Mesendoderm (in vitro differentiated cells): ENCODE measurements at regions not wholly inside any gene's neighbourhood (a gene's known extent, or its start where the extent isn't known, plus 50 kb on each side); places are given as distances from the start of the nearest gene placed in this dataset.

Source experiments
- DNase-seq: peaks from one replicate; pipeline ENCODE4 v3.0.0; 2013
- H2AK5ac ChIP-seq: 2 replicates; pipeline ENCODE4 v1.6.1; 2013; ENCODE audit warnings: low read length, inconsistent platforms
- H2BK120ac ChIP-seq: 2 replicates; pipeline ENCODE4 v1.6.1; 2013; ENCODE audit warnings: low read depth, mild to moderate bottlenecking, low read length, moderate library complexity, mixed read lengths
- H2BK15ac ChIP-seq: replicated peaks from 2 replicates; pipeline ENCODE4 v1.6.1; 2013; ENCODE audit warnings: low read depth, mild to moderate bottlenecking, moderate library complexity
- H2BK5ac ChIP-seq: 2 replicates; pipeline ENCODE4 v1.6.1; 2013; ENCODE audit warnings: low read length, inconsistent platforms
- H3K18ac ChIP-seq: 2 replicates; pipeline ENCODE4 v1.6.1; 2013; ENCODE audit warnings: mild to moderate bottlenecking, low read length, mixed read lengths
- H3K23ac ChIP-seq: one replicate; pipeline ENCODE4 v1.6.1; 2013; ENCODE audit warnings: low read length
- H3K27ac ChIP-seq: 2 replicates; pipeline ENCODE4 v1.5.1; 2013; ENCODE audit warnings: low read depth, mild to moderate bottlenecking, inconsistent platforms, low read length, moderate library complexity
- H3K27me3 ChIP-seq: 2 replicates; pipeline ENCODE4 v1.6.1; 2013; ENCODE audit warnings: low read length, control low read depth, mild to moderate bottlenecking, inconsistent platforms; ENCODE audit not compliant: insufficient read depth, poor library complexity
- H3K36me3 ChIP-seq: 2 replicates; pipeline ENCODE4 v1.6.1; 2013; ENCODE audit warnings: low read length, inconsistent platforms; ENCODE audit not compliant: control insufficient read depth, insufficient read depth
- H3K4ac ChIP-seq: one replicate; pipeline ENCODE4 v1.6.1; 2013; ENCODE audit warnings: low read depth, mild to moderate bottlenecking, low read length, moderate library complexity
- H3K4me1 ChIP-seq: 2 replicates; pipeline ENCODE4 v1.6.1; 2013; ENCODE audit warnings: low read depth, low read length, inconsistent platforms; ENCODE audit not compliant: control insufficient read depth
- H3K4me2 ChIP-seq: 2 replicates; pipeline ENCODE4 v1.6.1; 2013; ENCODE audit warnings: low read length
- H3K4me3 ChIP-seq: 2 replicates; pipeline ENCODE4 v1.5.1; 2013; ENCODE audit warnings: mild to moderate bottlenecking, low read length
- H3K56ac ChIP-seq: one replicate; pipeline ENCODE4 v1.6.1; 2013; ENCODE audit warnings: low read length
- H3K79me1 ChIP-seq: 2 replicates; pipeline ENCODE4 v1.6.1; 2013; ENCODE audit warnings: low read length, inconsistent platforms
- H3K79me2 ChIP-seq: 2 replicates; pipeline ENCODE4 v1.6.1; 2013; ENCODE audit warnings: mild to moderate bottlenecking, low read length; ENCODE audit not compliant: control insufficient read depth, insufficient read depth
- H3K9ac ChIP-seq: 2 replicates; pipeline ENCODE4 v1.6.1; 2013; ENCODE audit warnings: low read length, inconsistent platforms
- H4K5ac ChIP-seq: one replicate; pipeline ENCODE4 v1.6.1; 2013; ENCODE audit warnings: low read length
- H4K8ac ChIP-seq: one replicate; pipeline ENCODE4 v1.6.1; 2013; ENCODE audit warnings: low read depth, mild to moderate bottlenecking, control low read depth, low read length, moderate library complexity
- WGBS: extraction: QIAGEN DNeasy Blood & Tissue Kit; methylation state at CpG from one replicate; pipeline ENCODE4 v1.1.7; 2013; ENCODE audit warnings: low lambda C conversion rate, missing lambda C conversion rate; ENCODE audit not compliant: insufficient coverage; ENCODE audit errors: extremely low coverage; 5-methylcytosine and 5-hydroxymethylcytosine counted together

DNA sequence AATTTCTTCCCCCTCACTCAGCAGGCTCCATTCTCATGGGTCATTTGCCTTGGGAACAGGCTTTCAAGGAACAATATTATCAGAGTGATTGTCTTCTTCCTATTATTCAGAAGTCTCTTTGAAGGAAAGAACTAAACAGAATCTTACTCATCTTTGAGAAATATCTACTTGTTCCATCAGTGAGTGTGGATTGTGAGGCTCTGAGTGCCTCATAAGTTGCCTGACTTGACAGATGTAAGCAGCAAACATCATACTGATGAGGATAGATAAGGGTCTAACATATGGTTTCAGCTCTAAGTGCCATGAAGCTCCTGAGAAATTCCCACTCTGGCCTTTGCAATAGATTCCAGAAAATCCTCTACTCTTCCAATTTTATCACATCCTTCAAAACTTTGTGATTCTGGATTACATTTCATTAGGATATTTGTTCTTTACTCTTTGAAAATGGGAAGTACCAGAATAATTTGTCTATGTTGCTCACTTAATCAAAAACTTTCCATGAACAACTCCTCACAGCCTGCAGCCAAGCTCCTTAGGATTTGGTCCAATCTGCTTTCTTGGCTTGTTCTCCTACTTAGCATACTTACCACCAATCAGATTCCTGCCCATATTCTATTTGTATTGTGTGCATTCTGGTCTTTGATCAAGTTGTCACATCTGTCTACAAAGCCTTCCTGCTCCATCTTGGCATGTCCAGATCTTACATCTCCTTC lies 120.1 kb downstream of the RPL22L1 start:
- no peaks in the 10 kb centered on the region for H3K4me1 ChIP-seq
- no peak overlapping the region for H2BK120ac ChIP-seq
- no peak overlapping the region for H3K9ac ChIP-seq
- no peak overlapping the region for H2AK5ac ChIP-seq
- no peaks in the 10 kb centered on the region for H3K79me2 ChIP-seq
- H3K18ac ChIP-seq, result no peak overlapping the region
- no peak overlapping the region for H3K56ac ChIP-seq
- no peak overlapping the region for H2BK5ac ChIP-seq
- H3K27ac ChIP-seq, result no peak overlapping the region
- no peak overlapping the region for H4K8ac ChIP-seq
- no peaks in the 10 kb centered on the region for H3K27me3 ChIP-seq
- peak overlapping the region; percentile 55 for H3K4ac ChIP-seq
- H3K79me1 ChIP-seq, result no peaks in the 10 kb centered on the region
- no peak overlapping the region for H4K5ac ChIP-seq
- no peak overlapping the region for H2BK15ac ChIP-seq
- H3K23ac ChIP-seq, result no peak overlapping the region
- no peak overlapping the region for H3K4me3 ChIP-seq
- no peak for DNase-seq
- H3K36me3 ChIP-seq, result no peaks in the 10 kb centered on the region
- H3K4me2 ChIP-seq, result no peak overlapping the region

DNA sequence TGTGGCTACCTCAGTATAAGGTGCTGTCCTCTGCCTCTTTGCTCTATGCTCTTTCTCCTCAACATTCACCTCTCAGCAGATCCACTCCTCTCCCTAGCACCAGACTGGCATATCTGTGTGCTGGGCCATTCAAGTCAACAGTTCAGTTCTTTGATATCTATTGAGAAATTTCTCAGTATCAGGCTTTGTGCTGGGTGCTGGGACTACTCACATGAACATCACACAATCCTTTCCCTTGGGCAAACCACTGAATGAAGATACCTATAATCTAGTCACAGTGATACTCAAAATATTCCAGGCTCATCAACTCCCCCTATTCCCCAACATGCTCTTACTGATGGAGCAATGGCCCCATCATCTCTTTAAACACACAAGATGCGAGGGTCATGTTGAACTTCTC lies 120.8 kb downstream of the RPL22L1 start:
- H3K56ac ChIP-seq, result no peak overlapping the region
- no peaks in the 10 kb centered on the region for H3K27me3 ChIP-seq
- H3K27ac ChIP-seq, result no peak overlapping the region
- H2BK5ac ChIP-seq, result no peak overlapping the region
- H2BK15ac ChIP-seq, result no peak overlapping the region
- H3K9ac ChIP-seq, result no peak overlapping the region
- no peak overlapping the region for H3K4ac ChIP-seq
- no peaks in the 10 kb centered on the region for H3K36me3 ChIP-seq
- no peak for DNase-seq
- H2AK5ac ChIP-seq, result no peak overlapping the region
- no peak overlapping the region for H4K8ac ChIP-seq
- no peaks in the 10 kb centered on the region for H3K79me2 ChIP-seq
- H2BK120ac ChIP-seq, result no peak overlapping the region
- H3K4me3 ChIP-seq, result no peak overlapping the region
- no peak overlapping the region for H3K18ac ChIP-seq
- no peak overlapping the region for H3K4me2 ChIP-seq
- no peaks in the 10 kb centered on the region for H3K4me1 ChIP-seq
- H4K5ac ChIP-seq, result no peak overlapping the region
- H3K79me1 ChIP-seq, result no peaks in the 10 kb centered on the region
- no peak overlapping the region for H3K23ac ChIP-seq
- WGBS, result no CpG with 5 or more reads among the region's 1 CpG

DNA sequence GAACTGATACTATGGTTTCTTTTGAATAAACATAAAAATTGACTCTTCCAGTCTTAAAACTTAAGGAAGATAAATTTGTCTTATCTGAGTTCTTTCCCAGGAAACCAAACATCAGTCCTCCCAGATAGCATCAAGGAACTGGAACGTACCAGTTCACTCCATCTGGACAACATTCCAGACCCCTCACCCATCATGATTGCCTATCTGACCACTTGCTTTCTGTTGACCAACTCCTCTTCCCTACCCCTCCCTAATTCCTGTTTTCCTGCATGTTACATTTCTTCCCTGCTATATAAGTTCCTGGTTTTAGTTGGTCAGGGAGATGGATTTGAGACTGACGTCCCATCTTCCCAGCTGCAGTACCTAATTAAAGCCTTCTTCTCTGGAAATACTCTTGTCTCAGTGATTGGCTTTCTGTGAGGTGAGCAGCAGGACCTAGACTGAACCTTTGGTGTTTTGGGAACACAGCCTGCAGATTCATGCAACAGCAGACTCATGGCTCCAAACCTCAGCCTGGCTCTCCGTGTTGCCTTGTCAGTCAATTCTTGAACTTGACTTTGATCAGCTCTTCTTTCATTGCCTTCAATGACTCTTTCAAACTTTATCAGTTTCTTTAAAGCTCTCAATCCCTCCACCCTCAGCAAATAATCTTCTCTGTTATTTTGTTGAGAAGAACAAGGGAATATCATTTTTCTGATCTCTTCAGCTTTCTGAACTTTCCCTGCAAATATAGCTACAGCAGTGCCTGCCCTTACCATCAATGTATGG lies 123.6 kb downstream of the RPL22L1 start:
- H2BK120ac ChIP-seq, result no peak overlapping the region
- H3K4me1 ChIP-seq, result no peaks in the 10 kb centered on the region
- no peak for DNase-seq
- H2AK5ac ChIP-seq, result no peak overlapping the region
- H3K27me3 ChIP-seq, result no peaks in the 10 kb centered on the region
- WGBS, result no CpG with 5 or more reads among the region's 3 CpGs
- H4K8ac ChIP-seq, result no peak overlapping the region
- no peak overlapping the region for H2BK15ac ChIP-seq
- no peaks in the 10 kb centered on the region for H3K36me3 ChIP-seq
- H2BK5ac ChIP-seq, result no peak overlapping the region
- H3K4me3 ChIP-seq, result no peak overlapping the region
- no peak overlapping the region for H3K27ac ChIP-seq
- no peak overlapping the region for H4K5ac ChIP-seq
- no peak overlapping the region for H3K23ac ChIP-seq
- H3K18ac ChIP-seq, result no peak overlapping the region
- H3K4ac ChIP-seq, result no peak overlapping the region
- H3K79me2 ChIP-seq, result no peaks in the 10 kb centered on the region
- H3K9ac ChIP-seq, result no peak overlapping the region
- H3K79me1 ChIP-seq, result no peaks in the 10 kb centered on the region
- H3K56ac ChIP-seq, result no peak overlapping the region
- H3K4me2 ChIP-seq, result no peak overlapping the region

DNA sequence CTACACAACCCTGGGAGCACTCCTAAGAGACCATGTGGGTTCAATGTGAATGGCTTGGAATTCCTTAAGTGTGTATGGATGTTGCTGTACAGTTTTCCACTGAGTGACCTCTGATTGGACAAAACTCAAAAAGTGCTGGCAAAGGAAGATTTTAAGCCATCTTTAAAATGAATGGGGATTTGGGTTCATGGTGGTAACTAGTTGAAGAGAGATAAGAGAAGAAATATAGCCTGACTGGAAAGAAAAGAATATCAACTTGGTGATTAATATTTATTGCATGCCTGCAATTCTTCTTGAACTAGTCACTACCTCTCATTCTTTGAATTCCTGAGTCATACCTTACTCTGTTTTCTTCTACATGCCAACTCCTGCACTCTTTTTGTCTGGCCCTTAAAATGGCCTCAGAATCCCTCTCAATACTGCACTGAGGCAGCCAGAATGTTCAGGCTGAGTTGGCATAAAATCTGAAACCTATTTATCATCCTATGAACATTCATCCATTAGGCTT lies 124.7 kb downstream of the RPL22L1 start:
- H3K4me1 ChIP-seq, result no peaks in the 10 kb centered on the region
- H2BK15ac ChIP-seq, result no peak overlapping the region
- no peak overlapping the region for H4K8ac ChIP-seq
- H3K79me2 ChIP-seq, result no peaks in the 10 kb centered on the region
- H2BK5ac ChIP-seq, result no peak overlapping the region
- no peak overlapping the region for H4K5ac ChIP-seq
- H3K4me3 ChIP-seq, result no peak overlapping the region
- no peaks in the 10 kb centered on the region for H3K79me1 ChIP-seq
- H3K4ac ChIP-seq, result no peak overlapping the region
- H3K56ac ChIP-seq, result no peak overlapping the region
- no peak overlapping the region for H3K9ac ChIP-seq
- H3K27ac ChIP-seq, result no peak overlapping the region
- no peak overlapping the region for H2AK5ac ChIP-seq
- H2BK120ac ChIP-seq, result no peak overlapping the region
- peak; percentile 50 for DNase-seq
- no peaks in the 10 kb centered on the region for H3K36me3 ChIP-seq
- no peak overlapping the region for H3K18ac ChIP-seq
- no peak overlapping the region for H3K23ac ChIP-seq
- no peaks in the 10 kb centered on the region for H3K27me3 ChIP-seq
- H3K4me2 ChIP-seq, result no peak overlapping the region

DNA sequence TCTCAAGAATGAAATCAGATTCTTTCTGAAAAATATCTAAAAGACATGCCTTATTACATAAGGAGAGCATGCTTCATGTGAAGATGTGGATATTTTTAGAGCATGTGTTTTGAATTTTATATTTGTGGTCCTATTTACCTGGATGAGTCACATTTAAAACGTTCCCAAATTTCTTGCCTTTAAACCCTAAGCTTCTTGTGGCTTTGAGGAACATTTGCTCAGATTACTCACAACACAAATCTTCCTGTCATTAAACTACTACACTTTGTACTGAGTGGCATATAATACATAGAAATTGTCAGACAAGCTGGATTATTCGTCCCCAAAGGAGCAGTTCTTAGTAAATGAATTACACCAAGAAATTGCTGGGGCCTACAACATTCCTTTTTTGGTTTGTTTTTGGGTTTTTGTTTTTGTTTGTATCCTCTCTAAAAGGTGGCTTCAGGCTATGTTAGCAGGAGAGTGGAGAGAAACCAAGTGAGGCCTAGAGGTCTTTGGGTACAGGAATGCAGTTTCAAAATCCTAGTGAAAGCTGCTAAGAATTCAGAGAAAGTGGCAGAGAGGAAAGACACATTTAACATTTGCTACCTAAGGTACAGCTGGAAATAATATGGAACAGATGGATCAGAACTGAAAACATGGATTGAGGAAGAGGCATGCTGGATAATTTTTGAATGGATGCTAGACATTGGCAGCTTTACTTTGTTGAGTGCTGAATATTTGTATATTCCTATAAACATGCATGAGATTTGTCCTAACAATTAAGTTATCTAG lies 128.1 kb downstream of the RPL22L1 start:
- no peak overlapping the region for H3K27ac ChIP-seq
- no peak overlapping the region for H4K5ac ChIP-seq
- H3K9ac ChIP-seq, result no peak overlapping the region
- no peak overlapping the region for H3K4me3 ChIP-seq
- no peak overlapping the region for H3K4me2 ChIP-seq
- no peak overlapping the region for H2BK15ac ChIP-seq
- H3K79me1 ChIP-seq, result no peaks in the 10 kb centered on the region
- H2BK5ac ChIP-seq, result no peak overlapping the region
- H3K4ac ChIP-seq, result no peak overlapping the region
- H4K8ac ChIP-seq, result no peak overlapping the region
- no peaks in the 10 kb centered on the region for H3K27me3 ChIP-seq
- no peak overlapping the region for H2BK120ac ChIP-seq
- DNase-seq, result peak; percentile 41
- no peaks in the 10 kb centered on the region for H3K79me2 ChIP-seq
- no peak overlapping the region for H3K23ac ChIP-seq
- H3K4me1 ChIP-seq, result no peaks in the 10 kb centered on the region
- no peaks in the 10 kb centered on the region for H3K36me3 ChIP-seq
- no CpG with 5 or more reads among the region's 2 CpGs for WGBS
- no peak overlapping the region for H3K18ac ChIP-seq
- no peak overlapping the region for H2AK5ac ChIP-seq
- no peak overlapping the region for H3K56ac ChIP-seq
